ENCODE measurements at regions not wholly inside any gene's neighbourhood (a gene's known extent, or its start where the extent isn't known, plus 50 kb on each side); places are given as distances from the start of the nearest gene placed in this dataset.

DNA sequence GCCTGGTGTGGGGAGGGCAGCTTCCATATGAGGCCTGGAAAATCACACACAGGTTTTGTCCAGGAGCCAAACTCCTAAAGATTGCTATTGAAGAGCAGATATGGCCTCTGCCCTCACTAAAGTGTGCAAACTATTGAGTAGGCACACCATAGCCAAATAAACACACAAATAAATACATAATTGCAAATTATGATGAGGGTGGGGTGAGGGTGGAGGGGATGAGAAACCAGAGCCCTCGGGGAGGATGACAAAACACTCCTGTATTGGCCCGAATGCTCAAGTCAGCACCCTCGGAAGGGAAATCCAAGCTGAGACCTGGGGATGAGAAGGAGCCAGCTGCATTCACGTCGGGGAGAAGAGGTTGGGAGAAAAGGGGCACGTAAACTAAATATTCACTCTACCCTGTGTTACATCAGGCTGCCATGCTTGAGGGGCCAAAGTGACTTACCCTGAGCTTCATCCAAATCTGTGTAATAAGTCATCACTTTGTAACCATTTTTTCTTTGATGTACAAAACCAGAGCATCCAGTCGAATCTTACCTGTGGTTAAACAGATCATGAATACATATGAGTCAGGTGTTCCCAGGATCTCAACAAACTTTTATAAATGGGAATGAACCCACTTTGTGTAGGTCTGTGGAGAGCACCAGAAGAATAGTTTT, 73.9 kb upstream of the PCSK1 start:
- POLR2A ChIA-PET (ENCODE audit: partially characterized antibody) = no interaction called here
- FAIRE-seq = no peak
- TF ChIP-seq POU5F1 (IDR thresholded peaks at IDR 0.05; ENCODE audit: low read depth, low read length) (no peak), SP4 (IDR thresholded peaks at IDR 0.05; ENCODE audit: low read length) (no peak), EP300 (IDR thresholded peaks at IDR 0.05; ENCODE audit: borderline replicate concordance in 1 of 2, low read depth in 2 of 2, low read length in 2 of 2) (no peak), KDM1A (IDR thresholded peaks at IDR 0.05; ENCODE audit: borderline replicate concordance, low read length) (no peak), SRF (IDR thresholded peaks at IDR 0.05; ENCODE audit: low read depth, low read length) (no peak), BCL11A (IDR thresholded peaks at IDR 0.05; ENCODE audit: low read depth in 2 of 2, low read length in 2 of 2) (no peak), SP1 (IDR thresholded peaks at IDR 0.05; ENCODE audit: low read depth, low read length) (no peak), TAF7 (optimal IDR thresholded peaks at IDR 0.05; ENCODE audit: borderline replicate concordance, low read depth, low read length) (no peak), BACH1 (IDR thresholded peaks at IDR 0.05; ENCODE audit: low read length) (no peak), RNF2 (IDR thresholded peaks at IDR 0.05; ENCODE audit: borderline replicate concordance, low read depth, low read length, missing control alignments, poor library complexity, severe bottlenecking) (no peak), TAF1 (IDR thresholded peaks at IDR 0.05; ENCODE audit: low read depth, low read length) (no peak), FOSL1 (IDR thresholded peaks at IDR 0.05; ENCODE audit: insufficient read depth, low read depth, low read length) (no peak)
- H2BK20ac ChIP-seq (ENCODE audit: low read length) = no peak overlapping the region
- no peak overlapping the region for H2AFZ ChIP-seq (ENCODE audit: low read length)
- H2AK5ac ChIP-seq (ENCODE audit: low read depth, low read length) = no peak overlapping the region
- H4K91ac ChIP-seq (replicated peaks; ENCODE audit: insufficient read length, low read length) = no peak overlapping the region
- WGBS, 2 experiments (ENCODE audit: extremely low coverage in 1 of 2, insufficient coverage in 1 of 2, insufficient read length in 1 of 2, insufficient replicate concordance in 2 of 2, low coverage in 1 of 2, low lambda C conversion rate in 2 of 2, missing lambda C conversion rate in 1 of 2) = 75% methylated on average over 7 of the region's 7 CpGs; no CpG with 5 or more reads in 1 of the 2 experiments
- no peak overlapping the region for H4K8ac ChIP-seq (ENCODE audit: extremely low read depth, insufficient read depth, low read length)
- H3K4me2 ChIP-seq (ENCODE audit: insufficient read depth in 1 of 2, low read depth in 2 of 2, low read length in 2 of 2) = no peak overlapping the region
- H4K20me1 ChIP-seq (replicated peaks in 1 of 2; ENCODE audit: control insufficient read depth in 1 of 2, insufficient read depth in 2 of 2, low read length in 2 of 2) = no peaks in the 10 kb centered on the region
- no peak overlapping the region for H2BK5ac ChIP-seq (ENCODE audit: low read depth, low read length)
- CTCF ChIA-PET (ENCODE audit: partially characterized antibody) = interaction anchor here (1.1 to 1.5 kb wide), 2 partner anchors 14 to 89 kb away, joined by 4 to 6 read pairs; no protein-coding TSS in a partner anchor
- H3K23me2 ChIP-seq (ENCODE audit: low read depth, low read length) = no peaks in the 10 kb centered on the region
- H2BK120ac ChIP-seq (replicated peaks; ENCODE audit: low read depth, low read length) = no peak overlapping the region
- no peaks in the 10 kb centered on the region for H3K36me3 ChIP-seq (ENCODE audit: control insufficient read depth in 2 of 4, insufficient read depth in 4 of 4, low read length in 3 of 4)
- no peak overlapping the region for H4K5ac ChIP-seq (ENCODE audit: insufficient read length, low read depth, low read length)
- H3K79me2 ChIP-seq (ENCODE audit: control insufficient read depth in 1 of 2, insufficient read depth in 2 of 2, low read length in 2 of 2) = no peaks in the 10 kb centered on the region
- no peak overlapping the region for H3K4ac ChIP-seq (replicated peaks; ENCODE audit: insufficient read length, low read depth, low read length)
- no peaks in the 10 kb centered on the region for H3K9me3 ChIP-seq (ENCODE audit: insufficient read depth in 2 of 2, low read depth in 1 of 2, low read length in 1 of 2)
- no peaks in the 10 kb centered on the region for H3K27me3 ChIP-seq (replicated peaks in 1 of 4; ENCODE audit: control insufficient read depth in 3 of 4, extremely low read depth in 1 of 4, insufficient read depth in 3 of 4, low read length in 3 of 4)
- DNase-seq (ENCODE audit: low read depth in 1 of 2, low spot score in 2 of 2) = no peak
- H3K9ac ChIP-seq (replicated peaks in 1 of 4; ENCODE audit: extremely low read depth in 1 of 4, low read depth in 3 of 4, low read length in 3 of 4) = no peak overlapping the region
- H3K56ac ChIP-seq (replicated peaks; ENCODE audit: insufficient read length, low read depth, low read length) = no peak overlapping the region
- H3K23ac ChIP-seq (ENCODE audit: insufficient read length) = no peak overlapping the region
- no peak overlapping the region for H2BK15ac ChIP-seq (ENCODE audit: low read length)
- no peak overlapping the region for H2BK12ac ChIP-seq (ENCODE audit: low read depth, low read length)
- H3K18ac ChIP-seq (ENCODE audit: extremely low read depth, low read length) = no peak overlapping the region
- H3K4me3 ChIP-seq (ENCODE audit: extremely low read depth in 1 of 4, insufficient read depth in 2 of 4, low read depth in 3 of 4, low read length in 4 of 4) = no peak overlapping the region
- no peaks in the 10 kb centered on the region for H3K79me1 ChIP-seq (ENCODE audit: low read depth, low read length)
- H3K4me1 ChIP-seq (replicated peaks in 1 of 4; ENCODE audit: control insufficient read depth in 3 of 4, insufficient read depth in 4 of 4, low read length in 3 of 4) = no peaks in the 10 kb centered on the region
- H3K14ac ChIP-seq (ENCODE audit: insufficient read length) = no peak overlapping the region
- H3K27ac ChIP-seq (ENCODE audit: low read depth, low read length) = no peak overlapping the region

Measured in H1 (cell line).